OCI-LY1 (cell line): ENCODE measurements at regions not wholly inside any gene's neighbourhood (a gene's known extent, or its start where the extent isn't known, plus 50 kb on each side); places are given as distances from the start of the nearest gene placed in this dataset.

Source experiments
- H2AFZ ChIP-seq: fragments of 200-600 bp; sonication (generic), shearing (Covaris generic); 2 replicates; pipeline ENCODE4 v1.6.0; 2014; ENCODE audit warnings: antibody characterized with exemption, mild to moderate bottlenecking, low read length
- H3F3A ChIP-seq: fragments of 200-600 bp; sonication (generic), shearing (Covaris generic); 2 replicates; pipeline ENCODE4 v1.6.0; 2014; ENCODE audit warnings: mild to moderate bottlenecking, antibody characterized with exemption, low read length, moderate library complexity; ENCODE audit not compliant: insufficient read depth
- H3K27ac ChIP-seq: fragments of 200-600 bp; sonication (generic); 2 replicates; pipeline ENCODE4 v1.5.1; 2014; ENCODE audit warnings: low read length, mixed run types, mild to moderate bottlenecking, low read depth; ENCODE audit not compliant: poor library complexity, severe bottlenecking
- H3K27me3 ChIP-seq: fragments of 200-600 bp; sonication (generic); 2 replicates; pipeline ENCODE4 v1.6.0; 2014; ENCODE audit warnings: antibody characterized with exemption, mild to moderate bottlenecking, low read length, moderate library complexity; ENCODE audit not compliant: insufficient read depth
- H3K36me3 ChIP-seq: fragments of 200-600 bp; sonication (generic); 2 replicates; pipeline ENCODE4 v1.6.1; 2014; ENCODE audit warnings: mild to moderate bottlenecking, antibody characterized with exemption, low read length, moderate library complexity, mixed read lengths; ENCODE audit not compliant: insufficient read depth
- H3K4me1 ChIP-seq: fragments of 200-600 bp; sonication (generic); 2 replicates; pipeline ENCODE4 v1.5.1; 2014; ENCODE audit warnings: mild to moderate bottlenecking, low read length, moderate library complexity; ENCODE audit not compliant: insufficient read depth, severe bottlenecking
- H3K4me2 ChIP-seq: fragments of 200-600 bp; sonication (generic), shearing (Covaris generic); 2 replicates; pipeline ENCODE4 v1.6.1; 2014; ENCODE audit warnings: low read length
- H3K4me3 ChIP-seq: fragments of 200-600 bp; sonication (generic); 2 replicates; pipeline ENCODE4 v1.5.1; 2014; ENCODE audit warnings: low read length, low read depth, mild to moderate bottlenecking, mixed read lengths; ENCODE audit not compliant: poor library complexity, severe bottlenecking
- H3K79me2 ChIP-seq: fragments of 200-600 bp; shearing (Covaris generic); 2 replicates; pipeline ENCODE4 v1.6.1; 2016; ENCODE audit warnings: mixed run types, low read length, mixed read lengths; ENCODE audit not compliant: insufficient read depth
- H3K9ac ChIP-seq: fragments of 200-600 bp; sonication (generic), shearing (Covaris generic); 2 replicates; pipeline ENCODE4 v1.6.1; 2014; ENCODE audit warnings: mild to moderate bottlenecking, low read length, mixed read lengths
- H3K9me2 ChIP-seq: fragments of 200-600 bp; sonication (generic), shearing (Covaris generic); 2 replicates; pipeline ENCODE4 v1.6.1; 2014; ENCODE audit warnings: low read depth, mild to moderate bottlenecking, low read length, mixed read lengths
- H3K9me3 ChIP-seq: fragments of 200-600 bp; shearing (Covaris generic); 2 replicates; pipeline ENCODE4 v1.6.1; 2014; ENCODE audit warnings: low read length, mixed read lengths
- H4K20me1 ChIP-seq: fragments of 200-600 bp; sonication (generic), shearing (Covaris generic); 2 replicates; pipeline ENCODE4 v1.6.0; 2016; ENCODE audit warnings: mild to moderate bottlenecking, low read length; ENCODE audit not compliant: insufficient read depth
- CTCF ChIP-seq: fragments of 200-600 bp; sonication (generic), shearing (Covaris generic); IDR thresholded peaks from 2 replicates; pipeline ENCODE4 v1.5.1; 2017; ENCODE audit warnings: mild to moderate bottlenecking, antibody characterized with exemption, low read length, moderate library complexity, mixed read lengths
- EZH2 ChIP-seq: fragments of 200-600 bp; sonication (generic), shearing (Covaris generic); IDR thresholded peaks from 2 replicates; pipeline ENCODE4 v1.8.0; 2017; ENCODE audit warnings: borderline replicate concordance, mixed run types, mild to moderate bottlenecking, antibody characterized with exemption, low read length, moderate library complexity, mixed read lengths

- Histone ChIP-seq H3K36me3 (no peaks in the 10 kb centered on the region), H3K4me3 (no peak overlapping the region), H3K4me2 (no peak overlapping the region), H3K9me3 (no peaks in the 10 kb centered on the region), H3F3A (no peaks in the 10 kb centered on the region), H3K27ac (no peak overlapping the region), H3K4me1 (no peaks in the 10 kb centered on the region), H4K20me1 (no peaks in the 10 kb centered on the region), H3K27me3 (no peaks in the 10 kb centered on the region), H3K79me2 (no peaks in the 10 kb centered on the region), H3K9ac (no peak overlapping the region), H2AFZ (no peak overlapping the region), H3K9me2 (no peaks in the 10 kb centered on the region)
- no peak for TF ChIP-seq EZH2
- TF ChIP-seq CTCF = no peak
Measured at GRCh38 chr3:159787794-159788205, 200.8 kb upstream of the IL12A start.

- Histone ChIP-seq H3K4me3 (no peak overlapping the region), H3K27me3 (no peaks in the 10 kb centered on the region; the same call in 1 of the 2 replicates), H3K4me1 (no peaks in the 10 kb centered on the region), H4K20me1 (no peaks in the 10 kb centered on the region), H3K36me3 (no peaks in the 10 kb centered on the region), H3K9ac (no peak overlapping the region), H3K27ac (no peak overlapping the region), H3F3A (no peaks in the 10 kb centered on the region), H2AFZ (no peak overlapping the region), H3K9me2 (no peaks in the 10 kb centered on the region), H3K79me2 (no peaks in the 10 kb centered on the region), H3K9me3 (no peaks in the 10 kb centered on the region), H3K4me2 (no peak overlapping the region)
- TF ChIP-seq EZH2 (no peak), CTCF (no peak)
Measured at GRCh38 chr3:159788291-159788690, 200.3 kb upstream of the IL12A start.

GRCh38 chr3:159789017-159789416 is 199.6 kb upstream of the IL12A start:
- Histone ChIP-seq H4K20me1 (no peaks in the 10 kb centered on the region), H3K79me2 (no peaks in the 10 kb centered on the region), H3K27ac (no peak overlapping the region), H3K4me1 (no peaks in the 10 kb centered on the region), H3K9ac (no peak overlapping the region), H3K27me3 (no peaks in the 10 kb centered on the region; the same call in 1 of the 2 replicates), H3K36me3 (no peaks in the 10 kb centered on the region), H3K9me2 (no peaks in the 10 kb centered on the region), H3F3A (no peaks in the 10 kb centered on the region), H3K9me3 (no peaks in the 10 kb centered on the region), H2AFZ (no peak overlapping the region), H3K4me3 (no peak overlapping the region), H3K4me2 (no peak overlapping the region)
- TF ChIP-seq CTCF (no peak), EZH2 (no peak)
